LNCAP (cell line): ENCODE measurements at regions not wholly inside any gene's neighbourhood (a gene's known extent, or its start where the extent isn't known, plus 50 kb on each side); places are given as distances from the start of the nearest gene placed in this dataset.
A peak's percentile ranks its signal among the peaks of the same experiment; 100 is the strongest.

Experiments
- TF ChIP-seq, protein P1 (sequence below): fragments of 450-650 bp; IDR thresholded peaks from 2 replicates; pipeline ENCODE4 v1.5.1; 2017; ENCODE audit warnings: mild to moderate bottlenecking

DNA sequence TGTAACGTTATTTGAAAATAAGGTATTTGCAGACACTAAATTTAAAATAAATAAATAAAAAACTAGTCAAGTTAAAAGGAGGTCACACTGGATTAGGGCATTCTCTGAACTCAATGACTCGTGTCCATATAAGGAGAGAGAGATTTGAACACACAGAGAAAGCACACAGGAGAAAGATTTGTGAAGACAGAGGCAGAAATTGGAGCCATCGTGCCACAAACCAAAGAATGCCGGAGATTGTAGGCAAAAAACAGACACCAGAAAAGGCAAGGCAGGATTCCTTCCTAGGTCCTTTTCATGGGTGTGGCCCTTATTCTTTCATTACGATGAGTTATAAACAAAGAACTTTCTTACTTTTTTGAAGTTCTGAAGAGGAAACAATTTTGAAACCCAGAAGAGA, 981.5 kb downstream of the DCDC2C start:
- TF ChIP-seq, protein P1, sequence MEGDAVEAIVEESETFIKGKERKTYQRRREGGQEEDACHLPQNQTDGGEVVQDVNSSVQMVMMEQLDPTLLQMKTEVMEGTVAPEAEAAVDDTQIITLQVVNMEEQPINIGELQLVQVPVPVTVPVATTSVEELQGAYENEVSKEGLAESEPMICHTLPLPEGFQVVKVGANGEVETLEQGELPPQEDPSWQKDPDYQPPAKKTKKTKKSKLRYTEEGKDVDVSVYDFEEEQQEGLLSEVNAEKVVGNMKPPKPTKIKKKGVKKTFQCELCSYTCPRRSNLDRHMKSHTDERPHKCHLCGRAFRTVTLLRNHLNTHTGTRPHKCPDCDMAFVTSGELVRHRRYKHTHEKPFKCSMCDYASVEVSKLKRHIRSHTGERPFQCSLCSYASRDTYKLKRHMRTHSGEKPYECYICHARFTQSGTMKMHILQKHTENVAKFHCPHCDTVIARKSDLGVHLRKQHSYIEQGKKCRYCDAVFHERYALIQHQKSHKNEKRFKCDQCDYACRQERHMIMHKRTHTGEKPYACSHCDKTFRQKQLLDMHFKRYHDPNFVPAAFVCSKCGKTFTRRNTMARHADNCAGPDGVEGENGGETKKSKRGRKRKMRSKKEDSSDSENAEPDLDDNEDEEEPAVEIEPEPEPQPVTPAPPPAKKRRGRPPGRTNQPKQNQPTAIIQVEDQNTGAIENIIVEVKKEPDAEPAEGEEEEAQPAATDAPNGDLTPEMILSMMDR: no peak

DNA sequence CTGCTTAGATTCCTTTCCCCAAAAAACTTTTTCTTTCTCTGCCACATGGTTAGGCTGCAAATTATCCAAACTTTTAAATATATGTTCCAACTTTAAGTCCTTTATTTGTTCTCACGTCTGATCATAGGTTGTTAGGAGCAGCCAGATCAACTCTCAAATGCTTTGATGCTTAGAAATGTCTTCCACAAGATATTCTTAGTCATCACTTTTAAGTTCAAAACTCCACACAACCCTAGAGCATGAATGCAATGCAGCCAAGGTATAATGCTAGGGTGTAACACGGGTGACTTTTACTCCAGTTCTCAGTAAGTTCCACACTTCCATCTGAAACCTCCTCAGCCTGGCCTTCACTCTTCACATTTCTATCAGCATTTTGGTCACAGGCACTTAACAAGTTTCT, 987.5 kb downstream of the DCDC2C start:
- TF ChIP-seq, protein P1: no peak

DNA sequence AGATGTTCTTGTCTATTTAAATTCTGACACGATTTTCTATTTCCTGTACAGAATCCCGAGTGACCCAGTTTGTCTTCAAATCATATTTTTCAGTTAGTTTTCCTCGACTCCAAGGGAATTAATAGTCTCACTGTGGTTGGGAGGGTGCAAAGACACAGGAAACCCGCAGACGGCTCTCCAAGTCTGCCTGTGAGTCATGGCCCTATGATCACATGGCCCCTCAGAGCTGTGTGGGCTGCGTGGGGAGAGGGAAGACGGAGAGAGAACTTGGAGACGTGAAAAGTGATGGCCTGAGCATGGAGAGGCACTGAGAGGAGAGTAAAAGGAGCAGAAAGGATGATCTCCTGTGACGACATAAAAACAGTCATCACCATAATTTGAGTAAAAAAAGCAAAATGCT, 989.9 kb downstream of the DCDC2C start:
- TF ChIP-seq, protein P1: no peak

GRCh38 chr2:4695281-4695861, 992.0 kb downstream of the DCDC2C start:
- TF ChIP-seq, protein P1: no peak

DNA sequence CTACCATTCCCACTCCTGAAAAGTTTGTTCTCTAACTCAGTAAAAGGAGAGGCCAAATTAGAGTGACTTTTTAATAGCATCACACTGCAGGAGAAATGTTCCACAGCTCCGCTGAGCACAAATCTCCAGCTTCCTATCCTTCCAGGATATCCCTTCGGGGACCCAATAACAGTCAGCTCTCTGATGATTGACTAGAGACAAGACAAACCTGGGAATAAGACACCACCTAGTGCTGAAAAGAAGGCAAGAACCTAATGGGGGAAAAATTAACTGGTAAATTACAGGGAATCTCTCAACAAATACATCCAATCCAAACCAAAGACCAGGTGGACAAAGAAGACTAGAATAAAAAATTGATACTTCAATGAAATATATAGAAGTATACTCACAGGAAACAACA, 977.1 kb upstream of the SOX11 start:
- TF ChIP-seq, protein P1: peak; percentile 45; the same call in 1 of the 2 replicates

DNA sequence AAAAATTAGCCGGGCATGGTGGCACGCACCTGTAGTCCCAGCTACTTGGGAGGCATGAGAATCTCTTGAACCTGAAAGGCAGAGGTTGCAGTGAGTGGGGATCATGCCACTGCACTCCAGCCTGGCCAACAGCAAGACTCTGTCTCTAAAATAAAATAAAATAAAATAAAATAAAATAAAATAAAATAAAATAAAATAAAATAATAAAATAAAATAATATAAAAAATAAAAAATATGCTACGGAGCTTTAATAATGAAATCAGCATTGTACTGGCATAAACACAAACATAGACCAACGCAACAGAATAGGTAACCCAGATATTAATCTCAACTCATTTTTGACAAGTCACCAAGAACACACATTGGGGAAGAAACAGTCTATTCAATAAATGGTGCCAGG, 973.4 kb upstream of the SOX11 start:
- TF ChIP-seq, protein P1: no peak

DNA sequence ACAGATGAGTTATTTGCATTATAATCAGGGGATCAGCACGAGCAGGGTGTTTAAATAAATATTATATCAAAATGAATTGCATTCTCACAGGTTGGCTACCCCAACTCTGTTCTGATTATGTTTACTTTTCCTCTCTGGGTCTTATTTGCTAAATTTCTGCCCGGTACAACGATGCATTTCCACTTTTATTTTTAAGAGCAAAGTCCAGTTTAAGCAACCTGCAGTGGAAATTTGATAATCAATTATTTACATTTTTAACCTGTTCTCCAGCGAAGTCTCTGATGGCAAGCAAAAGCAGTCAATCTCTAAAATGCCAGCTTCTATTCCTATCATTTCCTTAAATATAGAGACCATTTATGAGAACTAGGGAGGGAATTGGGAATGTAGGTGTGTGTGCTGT, 966.6 kb upstream of the SOX11 start:
- TF ChIP-seq, protein P1: no peak

DNA sequence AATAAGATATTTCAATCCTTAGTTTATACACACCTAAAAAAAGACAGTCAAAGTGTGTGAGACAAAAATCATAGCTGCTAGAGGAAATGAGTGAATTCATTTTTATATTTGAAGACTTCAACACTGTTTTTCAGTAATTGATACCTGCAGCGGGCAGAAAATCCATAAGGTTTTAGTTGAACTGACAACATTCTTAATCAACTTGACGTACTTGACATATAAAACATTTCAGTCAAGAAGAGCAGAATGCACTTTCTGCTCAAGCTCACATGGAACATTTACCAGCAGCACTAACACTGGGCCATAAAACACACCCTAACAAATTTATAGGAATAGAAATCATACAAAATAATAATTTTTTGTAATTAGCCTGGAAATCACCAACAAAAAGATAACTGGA, 959.6 kb upstream of the SOX11 start:
- TF ChIP-seq, protein P1: no peak
